OCI-LY1 (cell line): ENCODE measurements at regions not wholly inside any gene's neighbourhood (a gene's known extent, or its start where the extent isn't known, plus 50 kb on each side); places are given as distances from the start of the nearest gene placed in this dataset.

Source experiments
- H2AFZ ChIP-seq: fragments of 200-600 bp; sonication (generic), shearing (Covaris generic); 2 replicates; pipeline ENCODE4 v1.6.0; 2014; ENCODE audit warnings: antibody characterized with exemption, mild to moderate bottlenecking, low read length
- H3F3A ChIP-seq: fragments of 200-600 bp; sonication (generic), shearing (Covaris generic); 2 replicates; pipeline ENCODE4 v1.6.0; 2014; ENCODE audit warnings: mild to moderate bottlenecking, antibody characterized with exemption, low read length, moderate library complexity; ENCODE audit not compliant: insufficient read depth
- H3K27ac ChIP-seq: fragments of 200-600 bp; sonication (generic); 2 replicates; pipeline ENCODE4 v1.5.1; 2014; ENCODE audit warnings: low read length, mixed run types, mild to moderate bottlenecking, low read depth; ENCODE audit not compliant: poor library complexity, severe bottlenecking
- H3K27me3 ChIP-seq: fragments of 200-600 bp; sonication (generic); 2 replicates; pipeline ENCODE4 v1.6.0; 2014; ENCODE audit warnings: antibody characterized with exemption, mild to moderate bottlenecking, low read length, moderate library complexity; ENCODE audit not compliant: insufficient read depth
- H3K36me3 ChIP-seq: fragments of 200-600 bp; sonication (generic); 2 replicates; pipeline ENCODE4 v1.6.1; 2014; ENCODE audit warnings: mild to moderate bottlenecking, antibody characterized with exemption, low read length, moderate library complexity, mixed read lengths; ENCODE audit not compliant: insufficient read depth
- H3K4me1 ChIP-seq: fragments of 200-600 bp; sonication (generic); 2 replicates; pipeline ENCODE4 v1.5.1; 2014; ENCODE audit warnings: mild to moderate bottlenecking, low read length, moderate library complexity; ENCODE audit not compliant: insufficient read depth, severe bottlenecking
- H3K4me2 ChIP-seq: fragments of 200-600 bp; sonication (generic), shearing (Covaris generic); 2 replicates; pipeline ENCODE4 v1.6.1; 2014; ENCODE audit warnings: low read length
- H3K4me3 ChIP-seq: fragments of 200-600 bp; sonication (generic); 2 replicates; pipeline ENCODE4 v1.5.1; 2014; ENCODE audit warnings: low read length, low read depth, mild to moderate bottlenecking, mixed read lengths; ENCODE audit not compliant: poor library complexity, severe bottlenecking
- H3K79me2 ChIP-seq: fragments of 200-600 bp; shearing (Covaris generic); 2 replicates; pipeline ENCODE4 v1.6.1; 2016; ENCODE audit warnings: mixed run types, low read length, mixed read lengths; ENCODE audit not compliant: insufficient read depth
- H3K9ac ChIP-seq: fragments of 200-600 bp; sonication (generic), shearing (Covaris generic); 2 replicates; pipeline ENCODE4 v1.6.1; 2014; ENCODE audit warnings: mild to moderate bottlenecking, low read length, mixed read lengths
- H3K9me2 ChIP-seq: fragments of 200-600 bp; sonication (generic), shearing (Covaris generic); 2 replicates; pipeline ENCODE4 v1.6.1; 2014; ENCODE audit warnings: low read depth, mild to moderate bottlenecking, low read length, mixed read lengths
- H3K9me3 ChIP-seq: fragments of 200-600 bp; shearing (Covaris generic); 2 replicates; pipeline ENCODE4 v1.6.1; 2014; ENCODE audit warnings: low read length, mixed read lengths
- H4K20me1 ChIP-seq: fragments of 200-600 bp; sonication (generic), shearing (Covaris generic); 2 replicates; pipeline ENCODE4 v1.6.0; 2016; ENCODE audit warnings: mild to moderate bottlenecking, low read length; ENCODE audit not compliant: insufficient read depth
- CTCF ChIP-seq: fragments of 200-600 bp; sonication (generic), shearing (Covaris generic); IDR thresholded peaks from 2 replicates; pipeline ENCODE4 v1.5.1; 2017; ENCODE audit warnings: mild to moderate bottlenecking, antibody characterized with exemption, low read length, moderate library complexity, mixed read lengths
- EZH2 ChIP-seq: fragments of 200-600 bp; sonication (generic), shearing (Covaris generic); IDR thresholded peaks from 2 replicates; pipeline ENCODE4 v1.8.0; 2017; ENCODE audit warnings: borderline replicate concordance, mixed run types, mild to moderate bottlenecking, antibody characterized with exemption, low read length, moderate library complexity, mixed read lengths

- Histone ChIP-seq H3K4me3 (no peak overlapping the region), H3K27ac (no peak overlapping the region), H4K20me1 (no peaks in the 10 kb centered on the region), H3F3A (no peaks in the 10 kb centered on the region), H3K9ac (no peak overlapping the region), H2AFZ (no peak overlapping the region), H3K79me2 (no peaks in the 10 kb centered on the region), H3K27me3 (no peaks in the 10 kb centered on the region), H3K4me2 (no peak overlapping the region), H3K9me2 (no peaks in the 10 kb centered on the region), H3K36me3 (no peaks in the 10 kb centered on the region), H3K9me3 (no peaks in the 10 kb centered on the region), H3K4me1 (no peaks in the 10 kb centered on the region)
- TF ChIP-seq EZH2 (no peak), CTCF (no peak)
These were observed 227.8 kb downstream of the UQCRFS1 start for GRCh38 chr19:28985201-28985600.

DNA sequence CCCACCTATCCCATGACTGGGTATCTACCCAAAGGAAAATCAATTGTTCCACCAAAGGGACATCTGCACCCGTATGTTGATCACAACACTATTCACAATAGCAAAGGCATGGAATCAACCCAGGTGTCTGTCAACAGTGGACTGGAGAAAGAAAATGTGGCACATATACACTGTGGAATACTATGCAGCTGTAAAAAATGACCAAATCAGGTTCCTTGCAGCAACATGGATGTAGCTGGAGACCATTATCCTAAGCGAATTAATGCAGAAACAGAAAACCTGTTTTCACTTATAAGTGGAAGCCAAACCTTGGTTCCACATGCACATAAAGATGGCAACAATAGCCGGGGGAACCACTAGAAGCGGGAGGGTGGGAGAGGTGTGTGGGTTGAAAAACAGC lies 228.6 kb downstream of the UQCRFS1 start:
- Histone ChIP-seq H3K79me2 (no peaks in the 10 kb centered on the region), H3F3A (no peaks in the 10 kb centered on the region), H3K36me3 (no peaks in the 10 kb centered on the region), H3K27ac (no peak overlapping the region), H3K9ac (no peak overlapping the region), H3K4me1 (no peaks in the 10 kb centered on the region), H3K9me2 (no peaks in the 10 kb centered on the region), H3K4me2 (no peak overlapping the region), H2AFZ (no peak overlapping the region), H3K27me3 (no peaks in the 10 kb centered on the region), H4K20me1 (no peaks in the 10 kb centered on the region), H3K4me3 (no peak overlapping the region), H3K9me3 (no peaks in the 10 kb centered on the region)
- TF ChIP-seq CTCF (no peak), EZH2 (no peak)

DNA sequence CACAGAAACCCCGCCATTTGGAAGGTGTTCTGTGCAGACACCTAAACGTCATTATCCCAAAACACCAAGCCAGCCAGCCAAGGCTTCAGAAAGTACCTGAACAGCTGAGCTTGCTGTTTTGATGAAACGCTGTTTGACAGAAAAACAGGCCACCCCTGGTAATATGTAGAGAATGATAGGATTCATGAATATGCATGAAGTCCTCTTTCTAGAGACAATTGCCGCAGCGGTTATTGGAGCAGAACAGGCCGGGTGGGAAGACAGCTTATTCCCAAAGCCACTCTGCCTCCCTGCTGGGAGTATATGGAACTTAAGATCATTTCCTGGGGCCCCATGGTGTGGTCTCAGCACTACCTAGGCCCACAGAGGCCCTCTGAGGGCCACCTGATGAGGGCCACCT lies 229.5 kb downstream of the UQCRFS1 start:
- no peaks in the 10 kb centered on the region for H3K4me1 ChIP-seq
- no peaks in the 10 kb centered on the region for H3K79me2 ChIP-seq
- H3K4me2 ChIP-seq: no peak overlapping the region
- H4K20me1 ChIP-seq: no peaks in the 10 kb centered on the region
- H3K9ac ChIP-seq: no peak overlapping the region
- no peak overlapping the region for H2AFZ ChIP-seq
- H3K27ac ChIP-seq: no peak overlapping the region
- no peaks in the 10 kb centered on the region for H3K27me3 ChIP-seq
- TF ChIP-seq CTCF: no peak
- TF ChIP-seq EZH2: no peak
- no peaks in the 10 kb centered on the region for H3K9me2 ChIP-seq
- no peaks in the 10 kb centered on the region for H3K9me3 ChIP-seq
- no peaks in the 10 kb centered on the region for H3K36me3 ChIP-seq
- H3K4me3 ChIP-seq: no peak overlapping the region
- H3F3A ChIP-seq: no peaks in the 10 kb centered on the region
